ENCODE measurements at regions not wholly inside any gene's neighbourhood (a gene's known extent, or its start where the extent isn't known, plus 50 kb on each side); places are given as distances from the start of the nearest gene placed in this dataset.

- DNase-seq: no peak
Observed at GRCh38 chr11:79894111-79894510, 453.3 kb upstream of the TENM4 start.

- no peak for DNase-seq
Observed at GRCh38 chr11:79890272-79890671, 449.4 kb upstream of the TENM4 start.

- DNase-seq: peak; percentile 1
Observed at GRCh38 chr11:79864882-79865281, 424.1 kb upstream of the TENM4 start.

GRCh38 chr11:79860336-79860735 is 419.5 kb upstream of the TENM4 start:
- no peak for DNase-seq

- no peak for DNase-seq
Observed at GRCh38 chr11:79857377-79858214, 416.8 kb upstream of the TENM4 start.

- DNase-seq: no peak
Observed at GRCh38 chr11:79852176-79852575, 411.3 kb upstream of the TENM4 start.

- DNase-seq: no peak
Observed at GRCh38 chr11:79845002-79845709, 404.3 kb upstream of the TENM4 start.

GRCh38 chr11:79834015-79834414 is 393.2 kb upstream of the TENM4 start:
- DNase-seq: no peak

GRCh38 chr11:79830446-79830845 is 389.6 kb upstream of the TENM4 start:
- no peak for DNase-seq

- DNase-seq: no peak
Observed at GRCh38 chr11:79829891-79830290, 389.1 kb upstream of the TENM4 start.

- no peak for DNase-seq
Observed at GRCh38 chr11:79822766-79823165, 381.9 kb upstream of the TENM4 start.

- DNase-seq: no peak
Observed at GRCh38 chr11:79813551-79813950, 372.7 kb upstream of the TENM4 start.

- DNase-seq: no peak
Observed at GRCh38 chr11:79809487-79809886, 368.7 kb upstream of the TENM4 start.

- DNase-seq: no peak
Observed at GRCh38 chr11:79807506-79807905, 366.7 kb upstream of the TENM4 start.

GRCh38 chr11:79796704-79797103 is 355.9 kb upstream of the TENM4 start:
- no peak for DNase-seq

- no peak for DNase-seq
Observed at GRCh38 chr11:79794484-79795393, 353.9 kb upstream of the TENM4 start.

GRCh38 chr11:79794057-79794456 is 353.2 kb upstream of the TENM4 start:
- no peak for DNase-seq

GRCh38 chr11:79786961-79787360 is 346.1 kb upstream of the TENM4 start:
- DNase-seq: no peak

- DNase-seq: no peak
Observed at GRCh38 chr11:79783833-79784232, 343.0 kb upstream of the TENM4 start.

- no peak for DNase-seq
Observed at GRCh38 chr11:79768343-79768742, 327.5 kb upstream of the TENM4 start.

GRCh38 chr11:79762279-79762921 is 321.6 kb upstream of the TENM4 start:
- DNase-seq: no peak

GRCh38 chr11:79758325-79758724 is 317.5 kb upstream of the TENM4 start:
- no peak for DNase-seq

- no peak for DNase-seq
Observed at GRCh38 chr11:79747406-79747805, 306.6 kb upstream of the TENM4 start.
